ENCODE measurements at regions not wholly inside any gene's neighbourhood (a gene's known extent, or its start where the extent isn't known, plus 50 kb on each side); places are given as distances from the start of the nearest gene placed in this dataset.

DNA sequence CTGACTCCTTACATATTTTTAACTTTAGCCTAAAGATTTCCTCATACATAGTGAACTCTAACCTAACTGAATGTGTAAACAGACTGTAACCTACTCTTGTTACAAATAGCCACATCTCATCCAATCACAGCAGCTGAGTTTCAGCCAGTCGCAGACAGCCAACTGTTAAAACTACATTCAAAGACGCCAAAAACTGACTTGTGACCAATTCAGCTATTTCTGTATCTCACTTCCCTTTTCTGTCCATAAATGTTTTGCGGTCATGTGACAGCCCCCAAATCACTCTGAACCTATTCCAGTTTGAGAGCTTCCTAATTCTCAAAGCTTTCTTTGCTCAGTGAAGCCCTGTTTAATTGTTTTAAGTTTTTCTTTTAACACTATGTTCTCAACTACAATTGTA is 2731.9 kb downstream of the ARAP2 start:
- ATAC-seq, result no peak

DNA sequence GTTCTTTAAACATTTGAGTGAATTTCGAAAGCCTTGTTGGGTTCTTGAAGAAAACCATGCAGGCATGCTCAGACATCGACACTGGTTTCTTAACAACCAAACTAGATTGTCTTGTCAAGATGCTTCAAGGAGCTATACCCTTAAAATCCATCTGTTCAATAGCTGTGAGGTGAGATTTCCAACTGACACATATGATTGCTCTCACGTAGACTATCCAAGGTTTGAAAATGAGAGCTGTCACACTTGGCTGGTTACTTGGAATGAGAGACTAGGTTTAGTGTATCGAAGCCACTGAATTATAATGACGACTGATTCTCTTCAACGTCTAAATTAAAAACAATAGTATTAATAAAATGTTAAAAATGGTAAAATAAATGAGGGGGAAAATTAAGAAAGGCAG is 2725.5 kb downstream of the ARAP2 start:
- Histone ChIP-seq H3K9me3 (no peaks in the 10 kb centered on the region), H3K4me3 (no peak overlapping the region), H3K27ac (no peak overlapping the region), H3K27me3 (no peaks in the 10 kb centered on the region), H3K36me3 (no peaks in the 10 kb centered on the region), H3K4me1 (no peaks in the 10 kb centered on the region)
- WGBS (ENCODE audit: insufficient coverage, low coverage, low lambda C conversion rate, missing lambda C conversion rate), result 48% methylated on average over 6 of the region's 6 CpGs
- TF ChIP-seq, protein P1, sequence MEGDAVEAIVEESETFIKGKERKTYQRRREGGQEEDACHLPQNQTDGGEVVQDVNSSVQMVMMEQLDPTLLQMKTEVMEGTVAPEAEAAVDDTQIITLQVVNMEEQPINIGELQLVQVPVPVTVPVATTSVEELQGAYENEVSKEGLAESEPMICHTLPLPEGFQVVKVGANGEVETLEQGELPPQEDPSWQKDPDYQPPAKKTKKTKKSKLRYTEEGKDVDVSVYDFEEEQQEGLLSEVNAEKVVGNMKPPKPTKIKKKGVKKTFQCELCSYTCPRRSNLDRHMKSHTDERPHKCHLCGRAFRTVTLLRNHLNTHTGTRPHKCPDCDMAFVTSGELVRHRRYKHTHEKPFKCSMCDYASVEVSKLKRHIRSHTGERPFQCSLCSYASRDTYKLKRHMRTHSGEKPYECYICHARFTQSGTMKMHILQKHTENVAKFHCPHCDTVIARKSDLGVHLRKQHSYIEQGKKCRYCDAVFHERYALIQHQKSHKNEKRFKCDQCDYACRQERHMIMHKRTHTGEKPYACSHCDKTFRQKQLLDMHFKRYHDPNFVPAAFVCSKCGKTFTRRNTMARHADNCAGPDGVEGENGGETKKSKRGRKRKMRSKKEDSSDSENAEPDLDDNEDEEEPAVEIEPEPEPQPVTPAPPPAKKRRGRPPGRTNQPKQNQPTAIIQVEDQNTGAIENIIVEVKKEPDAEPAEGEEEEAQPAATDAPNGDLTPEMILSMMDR (IDR thresholded peaks at IDR 0.05), result no peak
- no peak for TF ChIP-seq POLR2A (IDR thresholded peaks at IDR 0.05)
- DNase-seq (no peak), ATAC-seq (no peak)
- intact Hi-C loops (cut with DNase I), result no loop called here

More for the DNA sequence above, 2731.9 kb downstream of the ARAP2 start:
- Histone ChIP-seq H3K27ac (no peak overlapping the region), H3K27me3 (no peaks in the 10 kb centered on the region), H3K4me3 (no peak overlapping the region), H3K36me3 (no peaks in the 10 kb centered on the region), H3K4me1 (no peaks in the 10 kb centered on the region), H3K9me3 (no peaks in the 10 kb centered on the region)
- WGBS (ENCODE audit: insufficient coverage, low coverage, low lambda C conversion rate, missing lambda C conversion rate), result 34% methylated on average over 3 of the region's 3 CpGs
- no peak for TF ChIP-seq POLR2A (IDR thresholded peaks at IDR 0.05)
- TF ChIP-seq, protein P1 (IDR thresholded peaks at IDR 0.05), result no peak
- DNase-seq, result no peak
- intact Hi-C loops (cut with DNase I), result no loop called here

- Histone ChIP-seq H3K4me1 (no peaks in the 10 kb centered on the region), H3K36me3 (no peaks in the 10 kb centered on the region), H3K27ac (no peak overlapping the region), H3K27me3 (no peaks in the 10 kb centered on the region), H3K9me3 (no peaks in the 10 kb centered on the region), H3K4me3 (no peak overlapping the region)
- TF ChIP-seq, protein P1 (IDR thresholded peaks at IDR 0.05), result no peak
- TF ChIP-seq POLR2A (IDR thresholded peaks at IDR 0.05), result no peak
- no peak for DNase-seq
- intact Hi-C loops (cut with DNase I), result no loop called here
- WGBS (ENCODE audit: insufficient coverage, low coverage, low lambda C conversion rate, missing lambda C conversion rate), result 39% methylated on average over 2 of the region's 2 CpGs
- ATAC-seq, result no peak
These were observed 2711.5 kb downstream of the ARAP2 start for GRCh38 chr4:33532821-33533220.

- no peaks in the 10 kb centered on the region for H3K4me1 ChIP-seq
- intact Hi-C loops (cut with DNase I), result no loop called here
- ATAC-seq (no peak), DNase-seq (no peak)
- no peaks in the 10 kb centered on the region for H3K27me3 ChIP-seq
- no peaks in the 10 kb centered on the region for H3K36me3 ChIP-seq
- no peak for TF ChIP-seq POLR2A (IDR thresholded peaks at IDR 0.05)
- TF ChIP-seq, protein P1 (IDR thresholded peaks at IDR 0.05), result no peak
- H3K9me3 ChIP-seq, result no peaks in the 10 kb centered on the region
- no peak overlapping the region for H3K27ac ChIP-seq
- H3K4me3 ChIP-seq, result no peak overlapping the region
- 58% methylated on average over 4 of the region's 4 CpGs for WGBS (ENCODE audit: insufficient coverage, low coverage, low lambda C conversion rate, missing lambda C conversion rate)
These were observed 2707.4 kb downstream of the ARAP2 start for GRCh38 chr4:33536898-33537297.

GRCh38 chr4:33537527-33537926 is 2706.8 kb downstream of the ARAP2 start:
- Histone ChIP-seq H3K27ac (no peak overlapping the region), H3K9me3 (no peaks in the 10 kb centered on the region), H3K36me3 (no peaks in the 10 kb centered on the region), H3K4me3 (no peak overlapping the region), H3K27me3 (no peaks in the 10 kb centered on the region), H3K4me1 (no peaks in the 10 kb centered on the region)
- TF ChIP-seq, protein P1 (IDR thresholded peaks at IDR 0.05), result no peak
- TF ChIP-seq POLR2A (IDR thresholded peaks at IDR 0.05), result no peak
- intact Hi-C loops (cut with DNase I), result no loop called here
- DNase-seq, result no peak
- no peak for ATAC-seq
- WGBS (ENCODE audit: insufficient coverage, low coverage, low lambda C conversion rate, missing lambda C conversion rate), result 45% methylated on average over 1 of the region's 1 CpG

Measured in right lobe of liver (tissue), 6 donors.